ENCODE measurements at regions not wholly inside any gene's neighbourhood (a gene's known extent, or its start where the extent isn't known, plus 50 kb on each side); places are given as distances from the start of the nearest gene placed in this dataset.

GRCh38 chr2:221323513-221323912 lies 248.6 kb downstream of the EPHA4 start:
- Histone ChIP-seq H3K36me3 (ENCODE audit: insufficient read depth, low read length) (no peaks in the 10 kb centered on the region), H3K4me3 (ENCODE audit: low read length) (no peak overlapping the region), H3K27ac (ENCODE audit: low read depth in 1 of 2, low read length in 2 of 2) (no peak overlapping the region), H3K4me1 (ENCODE audit: insufficient read depth, low read length) (no peaks in the 10 kb centered on the region), H3K27me3 (ENCODE audit: control insufficient read depth in 1 of 2, insufficient read depth in 2 of 2, low read length in 2 of 2) (no peaks in the 10 kb centered on the region), H3K9me3 (ENCODE audit: control insufficient read depth in 1 of 2, insufficient read depth in 1 of 2, low read length in 2 of 2) (no peaks in the 10 kb centered on the region)
- intact Hi-C loops (cut with DNase I, micrococcal nuclease) = no loop called here
- ATAC-seq (ENCODE audit: poor library complexity) = no peak
- Mint-ChIP-seq H3K4me3 (no peak overlapping the region), H3K9me3 (peaks cover 3% of the 10 kb centered on the region), H3K27ac (no peak overlapping the region), H3K4me1 (ENCODE audit: low read depth) (no peaks in the 10 kb centered on the region), H3K27me3 (peaks cover 5% of the 10 kb centered on the region), H3K36me3 (ENCODE audit: low read depth) (no peaks in the 10 kb centered on the region)
- TF ChIP-seq, protein P1, sequence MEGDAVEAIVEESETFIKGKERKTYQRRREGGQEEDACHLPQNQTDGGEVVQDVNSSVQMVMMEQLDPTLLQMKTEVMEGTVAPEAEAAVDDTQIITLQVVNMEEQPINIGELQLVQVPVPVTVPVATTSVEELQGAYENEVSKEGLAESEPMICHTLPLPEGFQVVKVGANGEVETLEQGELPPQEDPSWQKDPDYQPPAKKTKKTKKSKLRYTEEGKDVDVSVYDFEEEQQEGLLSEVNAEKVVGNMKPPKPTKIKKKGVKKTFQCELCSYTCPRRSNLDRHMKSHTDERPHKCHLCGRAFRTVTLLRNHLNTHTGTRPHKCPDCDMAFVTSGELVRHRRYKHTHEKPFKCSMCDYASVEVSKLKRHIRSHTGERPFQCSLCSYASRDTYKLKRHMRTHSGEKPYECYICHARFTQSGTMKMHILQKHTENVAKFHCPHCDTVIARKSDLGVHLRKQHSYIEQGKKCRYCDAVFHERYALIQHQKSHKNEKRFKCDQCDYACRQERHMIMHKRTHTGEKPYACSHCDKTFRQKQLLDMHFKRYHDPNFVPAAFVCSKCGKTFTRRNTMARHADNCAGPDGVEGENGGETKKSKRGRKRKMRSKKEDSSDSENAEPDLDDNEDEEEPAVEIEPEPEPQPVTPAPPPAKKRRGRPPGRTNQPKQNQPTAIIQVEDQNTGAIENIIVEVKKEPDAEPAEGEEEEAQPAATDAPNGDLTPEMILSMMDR (IDR thresholded peaks at IDR 0.05) = no peak
- no peak for DNase-seq
- CTCF ChIA-PET = no interaction called here
- POLR2A ChIA-PET = no interaction called here

DNA sequence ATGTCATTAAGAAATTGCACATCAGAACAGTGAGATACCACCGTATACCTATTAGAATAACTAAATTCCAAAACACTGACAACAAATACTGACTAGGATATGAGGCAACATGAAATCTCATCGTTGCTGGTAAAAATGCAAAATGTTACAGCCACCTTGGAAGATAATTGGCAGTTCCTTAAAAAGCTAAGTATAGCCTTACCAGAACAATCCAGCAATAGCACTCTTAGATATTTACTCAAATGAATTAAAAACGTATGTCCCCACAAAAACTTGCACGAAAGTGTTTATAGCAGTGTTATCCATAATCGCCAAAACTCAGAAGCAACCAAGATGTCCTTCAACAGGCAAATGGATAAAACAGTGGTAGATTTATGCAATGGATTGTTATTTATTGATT lies 241.7 kb downstream of the EPHA4 start:
- H3K4me3 ChIP-seq (ENCODE audit: low read length) = no peak overlapping the region
- ChIA-PET POLR2A (no interaction called here), CTCF (no interaction called here)
- H3K4me3 Mint-ChIP-seq = no peak overlapping the region
- no peaks in the 10 kb centered on the region for H3K4me1 Mint-ChIP-seq (ENCODE audit: low read depth)
- intact Hi-C loops (cut with DNase I, micrococcal nuclease) = no loop called here
- H3K36me3 ChIP-seq (ENCODE audit: insufficient read depth, low read length) = no peaks in the 10 kb centered on the region
- DNase-seq (no peak), ATAC-seq (ENCODE audit: poor library complexity) (no peak)
- H3K27me3 Mint-ChIP-seq = peaks cover 12% of the 10 kb centered on the region
- no peaks in the 10 kb centered on the region for H3K27me3 ChIP-seq (ENCODE audit: control insufficient read depth in 1 of 2, insufficient read depth in 2 of 2, low read length in 2 of 2)
- H3K27ac Mint-ChIP-seq = no peak overlapping the region
- H3K9me3 ChIP-seq (ENCODE audit: control insufficient read depth in 1 of 2, insufficient read depth in 1 of 2, low read length in 2 of 2) = no peaks in the 10 kb centered on the region
- H3K9me3 Mint-ChIP-seq = peaks cover 13% of the 10 kb centered on the region
- no peaks in the 10 kb centered on the region for H3K36me3 Mint-ChIP-seq (ENCODE audit: low read depth)
- no peaks in the 10 kb centered on the region for H3K4me1 ChIP-seq (ENCODE audit: insufficient read depth, low read length)
- H3K27ac ChIP-seq (ENCODE audit: low read depth in 1 of 2, low read length in 2 of 2) = no peak overlapping the region
- TF ChIP-seq, protein P1 (IDR thresholded peaks at IDR 0.05) = no peak

GRCh38 chr2:221334481-221335218 lies 237.5 kb downstream of the EPHA4 start:
- no peaks in the 10 kb centered on the region for H3K27me3 ChIP-seq (ENCODE audit: control insufficient read depth in 1 of 2, insufficient read depth in 2 of 2, low read length in 2 of 2)
- H3K9me3 Mint-ChIP-seq = peaks cover 10% of the 10 kb centered on the region
- H3K36me3 ChIP-seq (ENCODE audit: insufficient read depth, low read length) = no peaks in the 10 kb centered on the region
- H3K4me3 ChIP-seq (ENCODE audit: low read length) = no peak overlapping the region
- H3K27me3 Mint-ChIP-seq = peaks cover 28% of the 10 kb centered on the region
- no peaks in the 10 kb centered on the region for H3K36me3 Mint-ChIP-seq (ENCODE audit: low read depth)
- intact Hi-C loops (cut with DNase I, micrococcal nuclease) = no loop called here
- no peaks in the 10 kb centered on the region for H3K9me3 ChIP-seq (ENCODE audit: control insufficient read depth in 1 of 2, insufficient read depth in 1 of 2, low read length in 2 of 2)
- no peaks in the 10 kb centered on the region for H3K4me1 ChIP-seq (ENCODE audit: insufficient read depth, low read length)
- POLR2A ChIA-PET = no interaction called here
- TF ChIP-seq, protein P1 (IDR thresholded peaks at IDR 0.05) = no peak
- H3K4me1 Mint-ChIP-seq (ENCODE audit: low read depth) = no peaks in the 10 kb centered on the region
- ATAC-seq (ENCODE audit: poor library complexity) (no peak), DNase-seq (no peak)
- H3K4me3 Mint-ChIP-seq = no peak overlapping the region
- H3K27ac ChIP-seq (ENCODE audit: low read depth in 1 of 2, low read length in 2 of 2) = no peak overlapping the region
- no peak overlapping the region for H3K27ac Mint-ChIP-seq
- CTCF ChIA-PET = no interaction called here
